Endothelial cell of umbilical vein (primary cell): ENCODE measurements at regions not wholly inside any gene's neighbourhood (a gene's known extent, or its start where the extent isn't known, plus 50 kb on each side); places are given as distances from the start of the nearest gene placed in this dataset.

ENCODE experiments used
- BruUV-seq: library from RNA; stranded (reverse); fragments of 400-500 nt; replicated peaks from 2 replicates; lab custom pipeline; 2021; lab: Mats Ljungman, UMichigan
- CTCF ChIA-PET: fragments of 300-600, 350-600 bp; sonication (Branson Sonifier 250); formaldehyde crosslinking; loops from one replicate; lab custom pipeline; 2021; ENCODE audit warnings: antibody characterized with exemption, inconsistent platforms; lab: Charles Lee
- POLR2A ChIA-PET: fragments of 300-600, 350-600 bp; sonication (Branson Sonifier 250); formaldehyde crosslinking; loops from one replicate; lab custom pipeline; 2021; ENCODE audit warnings: antibody characterized with exemption, inconsistent platforms; lab: Charles Lee
- DNase-seq: peaks from one replicate; pipeline ENCODE4 v3.0.0-alpha.2; 2011; ENCODE audit warnings: low read depth, low spot score
- FAIRE-seq: peaks from 2 replicates; lab custom pipeline; 2011; peaks lifted over from hg19 to GRCh38; lab: Jason Lieb, UNC
- H2AFZ ChIP-seq: 2 replicates; pipeline ENCODE4 v1.6.0; 2012; ENCODE audit warnings: low read depth, low read length, control low read depth, inconsistent platforms
- H3K27ac ChIP-seq: 2 replicates; pipeline ENCODE4 v1.5.1; 2011; ENCODE audit warnings: low read depth, mild to moderate bottlenecking, control low read depth, low read length, moderate library complexity; ENCODE audit not compliant: insufficient read depth
- H3K27me3 ChIP-seq, 2 experiments: 2 replicates each; pipeline versions ENCODE4 v1.6.0 to v1.6.1; 2011; ENCODE audit warnings: low read length in 2 of 2, mixed read lengths in 1 of 2; ENCODE audit not compliant: control insufficient read depth in 2 of 2, insufficient read depth in 2 of 2
- H3K36me3 ChIP-seq, 2 experiments: 2 replicates in 1 of 2; 3 replicates in 1 of 2; pipeline ENCODE4 v1.5.1; 2011; ENCODE audit warnings: low read length in 2 of 2, mild to moderate bottlenecking in 1 of 2, moderate library complexity in 1 of 2; ENCODE audit not compliant: control insufficient read depth in 2 of 2, insufficient read depth in 2 of 2; ENCODE audit errors: extremely low read depth in 1 of 2
- H3K4me1 ChIP-seq: 3 replicates; pipeline ENCODE4 v1.5.1; 2011; ENCODE audit warnings: mild to moderate bottlenecking, low read length; ENCODE audit not compliant: control insufficient read depth, insufficient read depth; ENCODE audit errors: extremely low read depth
- H3K4me2 ChIP-seq: 2 replicates; pipeline ENCODE4 v1.6.1; 2011; ENCODE audit warnings: low read length, control low read depth, mixed read lengths; ENCODE audit not compliant: insufficient read depth
- H3K4me3 ChIP-seq, 3 experiments: fragments of 200-600 bp in 1 of 3; sonication (generic), shearing (Covaris generic) in 1 of 3; replicated peaks in 1 of 3; 2 replicates each; pipeline ENCODE4 v1.5.1; 2011 to 2016; ENCODE audit warnings: control low read depth in 3 of 3, low read length in 3 of 3, mild to moderate bottlenecking in 2 of 3, inconsistent platforms in 1 of 3, low read depth in 1 of 3, moderate library complexity in 1 of 3; ENCODE audit not compliant: insufficient read depth in 1 of 3
- H3K79me2 ChIP-seq: 2 replicates; pipeline ENCODE4 v1.6.0; 2012; ENCODE audit warnings: low read length, inconsistent platforms; ENCODE audit not compliant: control insufficient read depth, insufficient read depth
- H3K9ac ChIP-seq: replicated peaks from 2 replicates; pipeline ENCODE3; 2011; ENCODE audit warnings: low read length, control low read depth; ENCODE audit not compliant: insufficient read depth; ENCODE audit errors: extremely low read depth
- H3K9me1 ChIP-seq: replicated peaks from 3 replicates; pipeline ENCODE4 v1.6.0; 2011; ENCODE audit warnings: mild to moderate bottlenecking, low read length; ENCODE audit not compliant: control insufficient read depth, insufficient read depth; ENCODE audit errors: extremely low read depth
- H3K9me3 ChIP-seq: replicated peaks from 2 replicates; pipeline ENCODE4 v1.5.1; 2012; ENCODE audit warnings: low read length, inconsistent platforms; ENCODE audit not compliant: control insufficient read depth, insufficient read depth
- H4K20me1 ChIP-seq: replicated peaks from 2 replicates; pipeline ENCODE3; 2011; ENCODE audit warnings: mild to moderate bottlenecking, low read length; ENCODE audit not compliant: control insufficient read depth, insufficient read depth; ENCODE audit errors: extremely low read depth
- CTCF ChIP-seq, 2 donors: IDR thresholded peaks; 1 replicate in 1 of 2; 2 replicates in 1 of 2; pipeline ENCODE4 v1.5.1; 2011; ENCODE audit warnings: low read length in 2 of 2, mild to moderate bottlenecking in 2 of 2, moderate library complexity in 2 of 2, control low read depth in 1 of 2, inconsistent platforms in 1 of 2, low read depth in 1 of 2; ENCODE audit not compliant: insufficient read depth in 1 of 2; ENCODE audit errors: extremely low read depth in 1 of 2
- EZH2 ChIP-seq: IDR thresholded peaks from 2 replicates; pipeline ENCODE4 v1.6.1; 2012; ENCODE audit warnings: borderline replicate concordance, low read depth, mild to moderate bottlenecking, moderate library complexity, low read length, inconsistent platforms; ENCODE audit not compliant: severe bottlenecking
- FOS ChIP-seq: IDR thresholded peaks from 2 replicates; pipeline ENCODE4 v1.6.1; 2011; ENCODE audit warnings: mild to moderate bottlenecking, low read length, moderate library complexity, borderline replicate concordance; ENCODE audit not compliant: insufficient read depth
- GATA2 ChIP-seq: IDR thresholded peaks from 2 replicates; pipeline ENCODE4 v1.7.0; 2011; ENCODE audit warnings: low read depth, mild to moderate bottlenecking, moderate library complexity, mixed read lengths, low read length; ENCODE audit not compliant: insufficient read length, insufficient read depth
- JUN ChIP-seq: IDR thresholded peaks from 2 replicates; pipeline ENCODE4 v1.6.1; 2011; ENCODE audit warnings: borderline replicate concordance, low read depth; ENCODE audit not compliant: insufficient read length, insufficient read depth
- MAX ChIP-seq: IDR thresholded peaks from 2 replicates; pipeline ENCODE4 v1.6.1; 2011; ENCODE audit not compliant: insufficient read depth, insufficient read length
- dilution Hi-C: fragments of 300-500 bp; cut with MboI; formaldehyde crosslinking; loops from one replicate; pipeline ENCODE4 v1.15.0; 2019; ENCODE audit warnings: low sequenced_read_pairs; ENCODE audit not compliant: extremely low pct_ligation_motif_present
- intact Hi-C: fragments of 100-400 bp; cut with micrococcal nuclease; formaldehyde crosslinking; loops from one replicate; pipeline ENCODE4 v1.10.0; 2022

- H3K4me2 ChIP-seq: no peak overlapping the region
- no TSS peak for BruUV-seq
Observed at GRCh38 chr5:75965292-75965691, 117.9 kb upstream of the SV2C start.

More at GRCh38 chr5:75965292-75965691, 117.9 kb upstream of the SV2C start:
- no peaks in the 10 kb centered on the region for H3K27me3 ChIP-seq
- no peak overlapping the region for H3K4me3 ChIP-seq
- POLR2A ChIA-PET: no interaction called here
- H3K36me3 ChIP-seq: no peaks in the 10 kb centered on the region
- H2AFZ ChIP-seq: no peak overlapping the region
- no peaks in the 10 kb centered on the region for H4K20me1 ChIP-seq
- dilution Hi-C loops (no loop called here), intact Hi-C loops (no loop called here)
- CTCF ChIA-PET: interaction anchor here (1.4 kb wide), 1 partner anchor 210 kb away, joined by 4 read pairs; no protein-coding TSS in a partner anchor
- no peaks in the 10 kb centered on the region for H3K9me3 ChIP-seq
- no peaks in the 10 kb centered on the region for H3K79me2 ChIP-seq
- H3K9ac ChIP-seq: no peak overlapping the region
- no peak for FAIRE-seq
- no peaks in the 10 kb centered on the region for H3K9me1 ChIP-seq
- H3K27ac ChIP-seq: no peak overlapping the region
- TF ChIP-seq JUN (no peak), FOS (no peak), MAX (no peak), GATA2 (no peak), CTCF (IDR thresholded peaks at IDR 0.05; ENCODE audit: extremely low read depth in 1 of 2, insufficient read depth in 1 of 2, low read depth in 1 of 2, low read length in 2 of 2) (no peak), EZH2 (no peak)
- DNase-seq: no peak
- no peaks in the 10 kb centered on the region for H3K4me1 ChIP-seq
